Keratinocyte (primary cell): ENCODE measurements at regions not wholly inside any gene's neighbourhood (a gene's known extent, or its start where the extent isn't known, plus 50 kb on each side); places are given as distances from the start of the nearest gene placed in this dataset.

Experiments
- DNase-seq: peaks from one replicate; pipeline ENCODE4 v3.0.0-alpha.2; 2011; ENCODE audit warnings: low read depth, missing footprints, low spot score
- FAIRE-seq: peaks from 2 replicates; lab custom pipeline; 2011; peaks lifted over from hg19 to GRCh38; lab: Jason Lieb, UNC
- H2AFZ ChIP-seq: 2 replicates; pipeline ENCODE4 v1.6.0; 2012; ENCODE audit warnings: low read length, control low read depth, inconsistent platforms; ENCODE audit not compliant: control insufficient read depth
- H3K27ac ChIP-seq: 2 replicates; pipeline ENCODE4 v1.5.1; 2011; ENCODE audit warnings: low read length; ENCODE audit not compliant: control insufficient read depth, insufficient read depth
- H3K27me3 ChIP-seq: 3 replicates; pipeline ENCODE4 v1.6.0; 2011; ENCODE audit warnings: low read length; ENCODE audit not compliant: control insufficient read depth, insufficient read depth; ENCODE audit errors: extremely low read depth
- H3K36me3 ChIP-seq, 2 experiments: 2 replicates in 1 of 2; 3 replicates in 1 of 2; pipeline ENCODE4 v1.5.1; 2011; ENCODE audit warnings: low read length in 2 of 2, mild to moderate bottlenecking in 1 of 2; ENCODE audit not compliant: control insufficient read depth in 2 of 2, insufficient read depth in 2 of 2; ENCODE audit errors: extremely low read depth in 1 of 2
- H3K4me1 ChIP-seq: 3 replicates; pipeline ENCODE4 v1.5.1; 2011; ENCODE audit warnings: low read length; ENCODE audit not compliant: control insufficient read depth, insufficient read depth; ENCODE audit errors: extremely low read depth
- H3K4me2 ChIP-seq: 3 replicates; pipeline ENCODE4 v1.6.0; 2011; ENCODE audit warnings: low read depth, low read length; ENCODE audit not compliant: control insufficient read depth, insufficient read depth; ENCODE audit errors: extremely low read depth
- H3K4me3 ChIP-seq, 3 experiments: fragments of 200-600 bp in 1 of 3; sonication (generic) in 1 of 3; 2 replicates in 2 of 3; 3 replicates in 1 of 3; pipeline ENCODE4 v1.5.1; 2011 to 2016; ENCODE audit warnings: low read length in 3 of 3, mild to moderate bottlenecking in 3 of 3, control low read depth in 2 of 3, inconsistent platforms in 1 of 3, low read depth in 1 of 3, mixed read lengths in 1 of 3, mixed run types in 1 of 3, moderate library complexity in 1 of 3; ENCODE audit not compliant: control insufficient read depth in 2 of 3, insufficient read depth in 2 of 3; ENCODE audit errors: extremely low read depth in 1 of 3
- H3K79me2 ChIP-seq: 2 replicates; pipeline ENCODE4 v1.6.0; 2012; ENCODE audit warnings: low read length; ENCODE audit not compliant: control insufficient read depth, insufficient read depth
- H3K9ac ChIP-seq: 3 replicates; pipeline ENCODE4 v1.6.0; 2011; ENCODE audit warnings: low read length; ENCODE audit not compliant: control insufficient read depth, insufficient read depth; ENCODE audit errors: extremely low read depth
- H3K9me1 ChIP-seq: 3 replicates; pipeline ENCODE4 v1.6.0; 2011; ENCODE audit warnings: low read length; ENCODE audit not compliant: control insufficient read depth, insufficient read depth; ENCODE audit errors: extremely low read depth
- H3K9me3 ChIP-seq: 2 replicates; pipeline ENCODE4 v1.5.1; 2012; ENCODE audit warnings: low read depth, low read length; ENCODE audit not compliant: control insufficient read depth
- H4K20me1 ChIP-seq: 3 replicates; pipeline ENCODE4 v1.6.0; 2011; ENCODE audit warnings: low read length; ENCODE audit not compliant: control insufficient read depth, insufficient read depth; ENCODE audit errors: extremely low read depth
- CTCF ChIP-seq, 3 experiments: IDR thresholded peaks in 1 of 3; conservative IDR thresholded peaks in 1 of 3; optimal IDR thresholded peaks in 1 of 3; 2 replicates in 2 of 3; 3 replicates in 1 of 3; pipeline versions ENCODE3 to v1.5.1; 2011; ENCODE audit warnings: low read length in 3 of 3, mild to moderate bottlenecking in 3 of 3, moderate library complexity in 2 of 3, control low read depth in 1 of 3, inconsistent platforms in 1 of 3; ENCODE audit not compliant: insufficient read depth in 2 of 3; ENCODE audit errors: extremely low read depth in 1 of 3
- EZH2 ChIP-seq: IDR thresholded peaks from one replicate; pipeline ENCODE4 v1.6.1; 2012; ENCODE audit warnings: inconsistent platforms, mild to moderate bottlenecking, low read length, moderate library complexity
- dilution Hi-C: fragments of 300-500 bp; cut with MboI; formaldehyde crosslinking; loops from one replicate; pipeline ENCODE4 v1.7.0; 2020; ENCODE audit warnings: low sequenced_read_pairs; ENCODE audit not compliant: extremely low pct_ligation_motif_present

DNA sequence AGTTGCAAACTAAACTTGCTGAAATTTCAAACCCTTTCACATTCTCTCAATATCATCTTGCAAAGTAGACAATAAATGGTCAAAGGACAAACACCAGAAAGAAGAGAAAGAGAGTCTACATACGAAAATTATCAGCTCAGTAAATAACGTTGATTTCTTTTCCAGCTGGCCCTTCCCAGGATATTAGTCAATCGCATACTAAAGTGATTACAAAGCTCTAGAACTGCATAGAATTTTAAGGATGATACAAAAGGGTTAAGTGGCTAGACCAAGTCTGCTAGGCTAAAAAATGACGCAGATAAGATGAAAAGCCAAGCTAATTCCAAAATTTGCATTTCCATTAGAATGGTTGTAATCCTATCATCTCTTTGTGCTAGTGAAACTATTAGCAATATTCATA lies 405.7 kb downstream of the FBXO15 start:
- dilution Hi-C loops: no loop called here
- Histone ChIP-seq H3K27me3 (no peaks in the 10 kb centered on the region), H3K79me2 (no peaks in the 10 kb centered on the region), H3K9ac (no peak overlapping the region), H3K4me1 (peaks cover 38% of the 10 kb centered on the region), H3K9me3 (no peaks in the 10 kb centered on the region), H3K9me1 (no peaks in the 10 kb centered on the region), H2AFZ (peak overlapping the region; percentile 59), H3K36me3 (no peaks in the 10 kb centered on the region), H3K4me2 (peak overlapping the region; percentile 50), H3K4me3 (no peak overlapping the region), H4K20me1 (no peaks in the 10 kb centered on the region), H3K27ac (peak overlapping the region; percentile 28)
- DNase-seq (no peak), FAIRE-seq (peak; percentile 63)
- no peak for TF ChIP-seq CTCF (optimal IDR thresholded peaks at IDR 0.05 in 1 of 3, IDR thresholded peaks at IDR 0.05 in 1 of 3, conservative IDR thresholded peaks at IDR 0.05 in 1 of 3; ENCODE audit: extremely low read depth in 1 of 3, insufficient read depth in 2 of 3, low read length in 3 of 3)

DNA sequence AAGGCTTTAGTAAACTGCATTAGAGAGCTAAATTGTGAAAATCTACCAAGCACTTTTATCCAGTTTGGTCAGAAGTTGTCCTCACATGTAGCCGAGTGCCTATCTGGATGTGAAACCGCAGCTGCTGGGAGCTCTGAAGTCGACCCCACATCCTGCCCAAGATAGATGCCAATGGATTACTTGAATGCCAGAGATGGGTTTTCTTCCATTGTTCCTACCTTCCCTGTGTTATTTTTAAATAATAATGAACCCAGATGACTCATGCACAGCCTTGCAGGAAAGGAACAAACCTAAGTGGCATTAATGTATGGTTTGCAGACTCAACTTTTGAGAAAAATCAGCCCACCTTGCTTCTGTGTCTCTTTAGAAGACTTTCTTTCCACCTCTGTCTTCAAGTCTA lies 408.5 kb downstream of the FBXO15 start:
- dilution Hi-C loops: no loop called here
- no peak for DNase-seq
- H2AFZ ChIP-seq: no peak overlapping the region

More for the DNA sequence above, 408.5 kb downstream of the FBXO15 start:
- peaks cover 46% of the 10 kb centered on the region for H3K4me1 ChIP-seq
- no peak overlapping the region for H3K27ac ChIP-seq
- no peaks in the 10 kb centered on the region for H4K20me1 ChIP-seq
- TF ChIP-seq CTCF (optimal IDR thresholded peaks at IDR 0.05 in 1 of 3, IDR thresholded peaks at IDR 0.05 in 1 of 3, conservative IDR thresholded peaks at IDR 0.05 in 1 of 3; ENCODE audit: extremely low read depth in 1 of 3, insufficient read depth in 2 of 3, low read length in 3 of 3) (no peak), EZH2 (no peak)
- H3K27me3 ChIP-seq: no peaks in the 10 kb centered on the region
- H3K9me1 ChIP-seq: no peaks in the 10 kb centered on the region
- no peak overlapping the region for H3K9ac ChIP-seq
- no peaks in the 10 kb centered on the region for H3K9me3 ChIP-seq
- H3K79me2 ChIP-seq: no peaks in the 10 kb centered on the region
- H3K4me2 ChIP-seq: peak overlapping the region; percentile 45
- FAIRE-seq: peak; percentile 86
- H3K4me3 ChIP-seq: no peak overlapping the region
- no peaks in the 10 kb centered on the region for H3K36me3 ChIP-seq
